Loucy (cell line): ENCODE measurements at regions not wholly inside any gene's neighbourhood (a gene's known extent, or its start where the extent isn't known, plus 50 kb on each side); places are given as distances from the start of the nearest gene placed in this dataset.

Source experiments
- H2AFZ ChIP-seq: fragments of 200-600 bp; sonication (generic); 2 replicates; pipeline ENCODE4 v1.6.0; 2016; ENCODE audit warnings: antibody characterized with exemption, mild to moderate bottlenecking, low read length, moderate library complexity
- H3F3A ChIP-seq: fragments of 200-600 bp; 2 replicates; pipeline ENCODE4 v1.6.0; 2016; ENCODE audit warnings: antibody characterized with exemption, low read depth, mild to moderate bottlenecking
- H3K27me3 ChIP-seq: fragments of 200-600 bp; sonication (generic); 2 replicates; pipeline ENCODE4 v1.6.1; 2014; ENCODE audit warnings: low read length, mild to moderate bottlenecking; ENCODE audit not compliant: insufficient read depth, poor library complexity, severe bottlenecking
- H3K36me3 ChIP-seq: fragments of 200-600 bp; sonication (generic); 2 replicates; pipeline ENCODE4 v1.6.1; 2016; ENCODE audit warnings: low read length; ENCODE audit not compliant: insufficient read depth
- H3K4me1 ChIP-seq: fragments of 200-600 bp; sonication (generic); 2 replicates; pipeline ENCODE4 v1.5.1; 2014; ENCODE audit warnings: low read length, mild to moderate bottlenecking; ENCODE audit not compliant: insufficient read depth, poor library complexity, severe bottlenecking
- H3K4me2 ChIP-seq: fragments of 200-600 bp; sonication (generic); 2 replicates; pipeline ENCODE4 v1.6.0; 2014; ENCODE audit warnings: antibody characterized with exemption, low read length, low read depth, mild to moderate bottlenecking; ENCODE audit not compliant: poor library complexity, severe bottlenecking
- H3K4me3 ChIP-seq: fragments of 200-600 bp; sonication (generic); 2 replicates; pipeline ENCODE4 v1.5.1; 2014; ENCODE audit warnings: low read length, mild to moderate bottlenecking, mixed read lengths; ENCODE audit not compliant: poor library complexity, severe bottlenecking
- H3K79me2 ChIP-seq: fragments of 200-600 bp; sonication (generic); 2 replicates; pipeline ENCODE4 v1.6.1; 2014; ENCODE audit warnings: low read length; ENCODE audit not compliant: insufficient read depth
- H3K9ac ChIP-seq: fragments of 200-600 bp; sonication (generic); 2 replicates; pipeline ENCODE4 v1.6.0; 2014; ENCODE audit warnings: mild to moderate bottlenecking, low read depth, low read length, moderate library complexity; ENCODE audit not compliant: poor library complexity, severe bottlenecking
- H3K9me2 ChIP-seq: fragments of 200-600 bp; sonication (generic); replicated peaks from 2 replicates; pipeline ENCODE4 v1.6.1; 2016; ENCODE audit warnings: low read depth, low read length, mixed read lengths
- H3K9me3 ChIP-seq: fragments of 200-600 bp; sonication (generic); 2 replicates; pipeline ENCODE4 v1.6.1; 2014; ENCODE audit warnings: mild to moderate bottlenecking, antibody characterized with exemption, low read length, low read depth; ENCODE audit not compliant: insufficient read depth
- H4K20me1 ChIP-seq: fragments of 200-600 bp; sonication (generic); 2 replicates; pipeline ENCODE4 v1.6.0; 2014; ENCODE audit warnings: antibody characterized with exemption, low read length, mild to moderate bottlenecking; ENCODE audit not compliant: insufficient read depth, poor library complexity, severe bottlenecking
- CTCF ChIP-seq: fragments of 200-600 bp; sonication (generic); conservative IDR thresholded peaks from 2 replicates; pipeline ENCODE4 v1.5.1; 2014; ENCODE audit warnings: mild to moderate bottlenecking, antibody characterized with exemption, low read length
- EZH2phosphoT487 ChIP-seq: fragments of 200-600 bp; IDR thresholded peaks from 2 replicates; pipeline ENCODE4 v1.6.1; 2018; ENCODE audit warnings: antibody characterized with exemption, mild to moderate bottlenecking, moderate library complexity, borderline replicate concordance

GRCh38 chr13:89862011-89862690 lies 1485.3 kb upstream of the MIR17HG start:
- Histone ChIP-seq H4K20me1 (no peaks in the 10 kb centered on the region), H2AFZ (no peak overlapping the region), H3F3A (no peaks in the 10 kb centered on the region), H3K27me3 (no peaks in the 10 kb centered on the region), H3K4me3 (no peak overlapping the region), H3K4me2 (no peak overlapping the region), H3K79me2 (no peaks in the 10 kb centered on the region), H3K4me1 (no peaks in the 10 kb centered on the region), H3K9ac (no peak overlapping the region), H3K9me2 (no peaks in the 10 kb centered on the region), H3K9me3 (no peaks in the 10 kb centered on the region), H3K36me3 (no peaks in the 10 kb centered on the region)
- TF ChIP-seq EZH2phosphoT487 (no peak), CTCF (no peak)

GRCh38 chr13:89862691-89863036 lies 1484.8 kb upstream of the MIR17HG start:
- Histone ChIP-seq H3K4me3 (no peak overlapping the region), H4K20me1 (no peaks in the 10 kb centered on the region), H3K9me3 (no peaks in the 10 kb centered on the region), H3K9me2 (no peaks in the 10 kb centered on the region), H3K36me3 (no peaks in the 10 kb centered on the region), H3K9ac (no peak overlapping the region), H3K4me1 (no peaks in the 10 kb centered on the region), H3F3A (no peaks in the 10 kb centered on the region), H3K4me2 (no peak overlapping the region), H3K27me3 (no peaks in the 10 kb centered on the region), H3K79me2 (no peaks in the 10 kb centered on the region), H2AFZ (no peak overlapping the region)
- TF ChIP-seq EZH2phosphoT487, result no peak
- no peak for TF ChIP-seq CTCF

GRCh38 chr13:89865164-89866064 lies 1482.1 kb upstream of the MIR17HG start:
- H4K20me1 ChIP-seq, result no peaks in the 10 kb centered on the region
- no peaks in the 10 kb centered on the region for H3K36me3 ChIP-seq
- H3F3A ChIP-seq, result no peaks in the 10 kb centered on the region
- H3K4me2 ChIP-seq, result no peak overlapping the region
- no peaks in the 10 kb centered on the region for H3K9me2 ChIP-seq
- no peaks in the 10 kb centered on the region for H3K4me1 ChIP-seq
- no peak overlapping the region for H3K4me3 ChIP-seq
- TF ChIP-seq EZH2phosphoT487, result no peak
- no peaks in the 10 kb centered on the region for H3K27me3 ChIP-seq
- H3K79me2 ChIP-seq, result no peaks in the 10 kb centered on the region
- H3K9ac ChIP-seq, result no peak overlapping the region
- H3K9me3 ChIP-seq, result no peaks in the 10 kb centered on the region
- no peak overlapping the region for H2AFZ ChIP-seq
